SK-N-SH treated with all-trans-retinoic acid at 6 μM for 48 hours (cell line): ENCODE measurements at regions not wholly inside any gene's neighbourhood (a gene's known extent, or its start where the extent isn't known, plus 50 kb on each side); places are given as distances from the start of the nearest gene placed in this dataset.

Experiments used
- ARNTL ChIP-seq: fragments of 450-650 bp; formaldehyde crosslinking; IDR thresholded peaks from 2 replicates; pipeline ENCODE4 v1.5.0; 2020; ENCODE audit warnings: low read depth, mild to moderate bottlenecking, moderate library complexity, borderline replicate concordance
- BACH2 ChIP-seq: fragments of 250-450 bp; sonication (Bioruptor Pico); IDR thresholded peaks from 2 replicates; pipeline ENCODE4 v1.9.0; 2021; ENCODE audit warnings: mild to moderate bottlenecking, borderline replicate concordance
- ESRRG ChIP-seq: fragments of 250-450 bp; sonication (Bioruptor Pico); IDR thresholded peaks from 2 replicates; pipeline ENCODE4 v1.6.1; 2021; ENCODE audit warnings: mild to moderate bottlenecking
- GLIS3 ChIP-seq: fragments of 250-450 bp; sonication (Bioruptor Pico); IDR thresholded peaks from 2 replicates; pipeline ENCODE4 v1.5.0; 2020; ENCODE audit warnings: mild to moderate bottlenecking, moderate library complexity
- PATZ1 ChIP-seq: fragments of 250-450 bp; sonication (Bioruptor Pico); IDR thresholded peaks from 2 replicates; pipeline ENCODE4 v1.8.0; 2020; ENCODE audit warnings: mild to moderate bottlenecking, moderate library complexity, borderline replicate concordance
- RARB ChIP-seq: fragments of 250-450 bp; sonication (Bioruptor Pico); IDR thresholded peaks from 2 replicates; pipeline ENCODE4 v1.8.0; 2021; ENCODE audit warnings: mild to moderate bottlenecking, moderate library complexity

- TF ChIP-seq PATZ1 (CRISPR knock-in tag), result no peak
- TF ChIP-seq ARNTL (CRISPR knock-in tag), result no peak
- TF ChIP-seq BACH2 (CRISPR knock-in tag), result no peak
- TF ChIP-seq ESRRG, result no peak
- no peak for TF ChIP-seq RARB (CRISPR knock-in tag)
- no peak for TF ChIP-seq GLIS3 (CRISPR knock-in tag)
These were observed 1147.1 kb downstream of the CNTNAP5 start for GRCh38 chr2:125172181-125172580.
